SK-N-SH (cell line): ENCODE measurements at regions not wholly inside any gene's neighbourhood (a gene's known extent, or its start where the extent isn't known, plus 50 kb on each side); places are given as distances from the start of the nearest gene placed in this dataset.

Experiments used
- CTCF ChIP-seq: fragments of 200-600 bp; sonication (generic); IDR thresholded peaks from 2 replicates; pipeline ENCODE4 v1.6.1; 2017; ENCODE audit warnings: antibody characterized with exemption, mild to moderate bottlenecking, moderate library complexity
- EP300 ChIP-seq, 2 experiments: IDR thresholded peaks; 2 replicates each; pipeline versions ENCODE4 v1.4.0 to v1.6.1; 2012; ENCODE audit warnings: borderline replicate concordance in 1 of 2, low read depth in 1 of 2, low read length in 1 of 2
- EZH2phosphoT487 ChIP-seq: fragments of 200-600 bp; sonication (generic); IDR thresholded peaks from 2 replicates; pipeline ENCODE4 v1.6.1; 2017; ENCODE audit warnings: low read depth, mixed run types, mild to moderate bottlenecking, antibody characterized with exemption, moderate library complexity, borderline replicate concordance
- JUND ChIP-seq: IDR thresholded peaks from 2 replicates; pipeline ENCODE4 v1.4.0; 2012
- MAX ChIP-seq: IDR thresholded peaks from 2 replicates; pipeline ENCODE4 v1.4.0; 2012; ENCODE audit warnings: low read depth
- MXI1 ChIP-seq: IDR thresholded peaks from 2 replicates; pipeline ENCODE4 v1.6.1; 2012; ENCODE audit warnings: mild to moderate bottlenecking, low read depth, low read length, improper control_type of control experiment
- RAD21 ChIP-seq: IDR thresholded peaks from 2 replicates; pipeline ENCODE4 v1.6.1; 2012; ENCODE audit warnings: mild to moderate bottlenecking, low read length
- RCOR1 ChIP-seq: fragments of 150-350 bp; IDR thresholded peaks from 2 replicates; pipeline ENCODE4 v1.6.1; 2017; ENCODE audit warnings: antibody characterized with exemption, low read length
- SMC3 ChIP-seq: IDR thresholded peaks from 2 replicates; pipeline ENCODE4 v1.6.1; 2012; ENCODE audit warnings: low read depth, low read length, improper control_type of control experiment
- TAF1 ChIP-seq: IDR thresholded peaks from 2 replicates; pipeline ENCODE4 v1.6.1; 2012; ENCODE audit warnings: low read depth, mild to moderate bottlenecking, low read length, moderate library complexity, borderline replicate concordance
- TEAD4 ChIP-seq: IDR thresholded peaks from 2 replicates; pipeline ENCODE4 v1.4.0; 2012; ENCODE audit warnings: mild to moderate bottlenecking, borderline replicate concordance; ENCODE audit not compliant: insufficient read depth
- USF1 ChIP-seq: IDR thresholded peaks from 2 replicates; pipeline ENCODE4 v1.4.0; 2012; ENCODE audit warnings: low read depth, borderline replicate concordance
- USF2 ChIP-seq: fragments of 150-350 bp; IDR thresholded peaks from 2 replicates; pipeline ENCODE4 v1.6.1; 2017; ENCODE audit warnings: antibody characterized with exemption, low read length, low read depth, borderline replicate concordance
- YY1 ChIP-seq: IDR thresholded peaks from 2 replicates; pipeline ENCODE4 v1.4.0; 2012; ENCODE audit warnings: low read depth, mild to moderate bottlenecking

- no peak for TF ChIP-seq CTCF
- TF ChIP-seq MXI1: no peak
- TF ChIP-seq RCOR1: no peak
- no peak for TF ChIP-seq EP300 (IDR thresholded peaks at IDR 0.05; ENCODE audit: borderline replicate concordance in 1 of 2, low read depth in 1 of 2, low read length in 1 of 2)
- no peak for TF ChIP-seq MAX
- TF ChIP-seq TEAD4: no peak
- TF ChIP-seq TAF1: no peak
- no peak for TF ChIP-seq SMC3
- TF ChIP-seq USF1: no peak
- TF ChIP-seq EZH2phosphoT487: no peak
- TF ChIP-seq YY1: no peak
- no peak for TF ChIP-seq USF2
- no peak for TF ChIP-seq JUND
- no peak for TF ChIP-seq RAD21
Measured at GRCh38 chr2:22993250-22993649, 391.7 kb upstream of the KLHL29 start.
